ENCODE measurements at regions not wholly inside any gene's neighbourhood (a gene's known extent, or its start where the extent isn't known, plus 50 kb on each side); places are given as distances from the start of the nearest gene placed in this dataset.

DNA sequence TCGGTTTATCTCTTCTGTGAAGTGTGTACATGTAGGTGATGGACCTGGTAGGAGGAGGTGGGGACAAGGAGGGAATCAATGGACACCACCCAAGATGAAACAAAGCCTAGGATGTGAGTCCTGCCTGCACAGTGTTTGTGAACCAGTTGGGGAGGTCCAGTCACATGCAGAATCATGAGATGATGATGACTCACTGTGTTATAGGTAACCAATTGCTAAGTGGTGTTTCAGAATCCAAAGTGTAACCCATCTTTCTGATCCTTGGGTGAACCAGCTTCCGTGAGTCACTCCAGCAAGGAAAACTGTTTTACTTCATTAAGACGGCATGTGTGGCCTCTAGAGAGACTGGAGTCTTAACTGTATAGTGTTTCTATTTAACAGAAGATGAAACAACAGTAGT is 57.9 kb upstream of the HPF1 start:
- no peak for DNase-seq (ENCODE audit: low read depth in 4 of 4, low spot score in 3 of 4)

DNA sequence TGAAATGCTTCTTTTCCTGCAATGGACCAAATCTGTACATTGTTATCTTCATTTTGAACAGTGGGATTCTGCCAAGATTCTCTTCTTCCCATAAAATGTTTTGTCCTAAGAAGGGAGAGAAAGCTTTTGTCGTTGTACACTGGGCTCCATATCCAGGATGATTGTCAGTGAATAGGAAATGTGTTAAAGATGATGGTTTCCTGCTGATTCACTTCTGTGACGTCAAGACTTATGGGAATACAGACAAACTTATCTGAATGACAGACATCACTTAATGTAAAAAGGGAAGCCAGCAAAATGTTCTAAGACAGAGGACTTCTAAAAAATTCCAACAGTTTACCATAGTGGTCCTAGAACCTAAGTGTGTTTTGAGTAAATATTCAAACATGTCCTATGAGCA is 53.7 kb upstream of the HPF1 start:
- DNase-seq (ENCODE audit: low read depth in 4 of 4, low spot score in 3 of 4): no peak

DNA sequence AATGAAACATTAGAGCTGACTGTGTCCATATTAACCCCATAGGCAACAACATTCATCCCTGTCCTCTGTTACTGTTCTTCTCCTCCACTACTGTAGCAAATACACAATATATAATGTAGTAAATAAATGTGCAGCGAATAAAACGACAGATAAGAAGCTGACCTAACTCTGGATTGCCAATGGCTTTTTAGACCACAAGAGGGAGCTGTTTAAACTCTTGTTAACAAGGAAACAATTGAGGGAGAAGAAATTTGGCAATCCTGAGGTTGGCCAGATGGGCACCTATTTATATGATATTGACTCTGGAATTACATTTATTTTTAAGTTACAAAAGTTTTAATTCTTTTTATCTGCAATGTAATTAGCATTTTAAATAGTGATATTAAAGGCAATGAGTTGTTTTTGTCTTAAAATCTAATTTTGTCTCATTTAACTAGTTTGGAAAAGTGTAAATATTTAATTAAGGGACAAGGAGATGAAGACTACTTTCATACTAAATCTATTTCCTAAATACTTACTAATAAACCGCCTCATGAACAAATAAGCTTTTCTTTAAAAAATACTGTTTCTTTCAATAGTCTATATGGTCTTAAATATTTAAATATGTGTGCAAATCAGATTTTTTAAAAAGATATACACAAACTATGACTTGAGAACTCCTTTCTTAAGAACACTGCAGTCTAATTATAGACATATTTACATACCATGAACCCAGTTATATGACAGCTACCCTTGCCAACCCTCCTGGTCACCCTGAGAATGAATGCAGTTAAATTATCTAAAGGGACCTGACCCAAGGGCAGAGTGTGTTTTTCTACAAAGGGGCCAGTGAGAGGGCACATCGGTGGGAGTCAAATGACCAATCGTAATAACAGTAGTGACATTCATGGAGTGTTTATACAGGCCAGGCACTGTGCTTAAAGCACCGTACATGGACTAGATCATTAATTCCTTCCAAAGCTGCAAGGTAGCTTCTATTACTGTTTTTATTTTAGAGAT is 52.9 kb upstream of the HPF1 start:
- DNase-seq (ENCODE audit: low read depth in 4 of 4, low spot score in 3 of 4): peak; percentile 53 to 69 (median 65)

DNA sequence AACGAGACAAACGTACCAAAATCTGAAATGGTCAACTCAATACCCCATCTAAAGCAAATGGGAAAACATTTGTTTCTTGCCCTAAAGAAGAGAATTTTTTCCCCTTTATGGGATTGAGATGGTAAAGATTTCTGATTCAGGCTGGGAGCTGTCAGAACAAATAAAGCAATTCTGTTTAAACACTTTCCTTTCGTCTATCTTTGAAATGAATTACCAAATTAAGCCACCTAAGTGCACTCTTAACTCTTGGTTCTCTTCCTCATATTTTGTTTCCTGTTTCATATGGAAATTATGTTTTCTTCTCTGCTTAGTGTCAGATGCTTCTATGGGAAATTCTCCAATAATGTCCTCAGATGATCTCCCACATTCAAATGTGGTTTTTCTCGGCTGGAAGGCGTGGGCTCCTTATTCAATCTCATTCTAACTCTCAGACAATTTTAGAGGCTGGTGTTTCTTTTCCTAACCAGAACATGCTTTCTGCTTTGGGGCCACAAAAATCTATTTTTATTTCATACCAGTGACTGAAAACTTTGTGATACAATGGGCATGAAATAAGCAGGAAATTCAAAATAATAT is 50.3 kb upstream of the HPF1 start:
- DNase-seq (ENCODE audit: low read depth in 4 of 4, low spot score in 3 of 4): no peak
